ENCODE measurements at regions not wholly inside any gene's neighbourhood (a gene's known extent, or its start where the extent isn't known, plus 50 kb on each side); places are given as distances from the start of the nearest gene placed in this dataset.

- DNase-seq: no peak
- intact Hi-C loops (cut with DNase I): no loop called here
- no peak for ATAC-seq (ENCODE audit: poor library complexity)
Measured at GRCh38 chr6:18584372-18584771, 197.2 kb downstream of the RNF144B start.

DNA sequence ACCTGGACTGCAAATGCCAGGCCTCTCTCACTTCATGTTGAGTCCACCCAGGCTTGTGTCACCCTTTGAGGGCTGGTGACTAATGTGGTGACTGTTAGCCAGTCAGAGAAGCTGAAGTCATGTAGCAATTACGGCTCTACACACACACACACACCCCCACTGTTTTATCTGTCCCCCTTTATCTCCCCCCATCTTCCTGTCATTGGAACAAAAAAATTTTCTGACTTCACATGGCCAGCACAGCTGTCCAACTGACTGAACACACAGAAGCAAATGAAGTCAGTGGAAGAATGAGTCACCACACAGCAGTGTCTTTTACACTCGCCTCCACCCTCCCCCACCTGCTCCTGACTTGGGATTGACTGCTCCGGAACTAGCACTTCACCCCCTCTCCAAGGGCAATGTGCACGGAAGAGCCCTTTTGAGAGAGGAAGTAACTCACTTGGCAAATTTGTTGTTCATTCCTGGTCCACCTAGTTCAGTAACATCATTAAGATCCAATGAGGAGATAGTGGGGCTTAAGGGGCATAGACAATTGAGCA is 198.0 kb downstream of the RNF144B start:
- intact Hi-C loops (cut with DNase I): no loop called here
- ATAC-seq (ENCODE audit: poor library complexity): no peak

DNA sequence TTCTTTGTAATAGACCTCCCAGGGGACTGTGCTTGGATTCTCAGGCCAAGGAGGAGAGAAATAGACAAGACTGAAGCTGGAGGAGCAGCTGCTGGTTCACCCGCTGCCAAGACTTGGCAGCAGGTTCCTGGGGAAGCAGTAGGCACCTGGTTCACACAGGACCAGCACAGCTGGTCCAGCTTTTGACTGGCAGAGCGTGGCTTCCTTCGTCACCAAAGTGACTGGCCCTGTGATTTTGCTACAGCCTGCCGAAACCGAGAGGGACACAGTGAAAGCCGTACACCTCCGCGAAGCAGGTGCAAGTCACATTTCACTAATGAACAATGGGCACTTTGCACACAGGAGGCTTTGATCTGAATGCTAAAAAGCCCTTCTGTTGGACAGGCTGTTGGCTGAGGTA is 199.0 kb downstream of the RNF144B start:
- DNase-seq (no peak), ATAC-seq (ENCODE audit: poor library complexity) (no peak)
- intact Hi-C loops (cut with DNase I): no loop called here

More for the DNA sequence above, 198.0 kb downstream of the RNF144B start:
- DNase-seq: no peak

GRCh38 chr6:18595774-18596530 is 208.8 kb downstream of the RNF144B start:
- ATAC-seq (ENCODE audit: poor library complexity) (peak; percentile 89), DNase-seq (no peak)
- intact Hi-C loops (cut with DNase I): loop anchor here (10.0 kb wide), 1 partner anchor 1459 kb away; no protein-coding TSS in a partner anchor

DNA sequence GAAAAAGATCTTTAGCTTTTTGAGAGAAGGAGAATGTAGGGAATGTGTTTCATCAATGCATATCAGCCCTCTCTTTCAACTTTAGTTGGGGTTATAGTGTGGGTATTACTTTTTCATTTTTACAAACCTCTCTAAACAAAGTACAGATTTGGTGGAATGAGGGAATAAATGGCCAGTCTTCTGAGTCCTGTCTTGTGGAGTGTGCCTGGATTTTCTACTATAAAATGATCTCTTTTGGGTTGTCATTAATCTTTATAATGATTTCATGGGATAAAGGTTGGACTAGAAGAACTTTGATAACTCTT is 209.3 kb downstream of the RNF144B start:
- no peak for ATAC-seq (ENCODE audit: poor library complexity)
- intact Hi-C loops (cut with DNase I): loop anchor here (10.0 kb wide), 1 partner anchor 1458 kb away; no protein-coding TSS in a partner anchor
- DNase-seq: no peak

DNA sequence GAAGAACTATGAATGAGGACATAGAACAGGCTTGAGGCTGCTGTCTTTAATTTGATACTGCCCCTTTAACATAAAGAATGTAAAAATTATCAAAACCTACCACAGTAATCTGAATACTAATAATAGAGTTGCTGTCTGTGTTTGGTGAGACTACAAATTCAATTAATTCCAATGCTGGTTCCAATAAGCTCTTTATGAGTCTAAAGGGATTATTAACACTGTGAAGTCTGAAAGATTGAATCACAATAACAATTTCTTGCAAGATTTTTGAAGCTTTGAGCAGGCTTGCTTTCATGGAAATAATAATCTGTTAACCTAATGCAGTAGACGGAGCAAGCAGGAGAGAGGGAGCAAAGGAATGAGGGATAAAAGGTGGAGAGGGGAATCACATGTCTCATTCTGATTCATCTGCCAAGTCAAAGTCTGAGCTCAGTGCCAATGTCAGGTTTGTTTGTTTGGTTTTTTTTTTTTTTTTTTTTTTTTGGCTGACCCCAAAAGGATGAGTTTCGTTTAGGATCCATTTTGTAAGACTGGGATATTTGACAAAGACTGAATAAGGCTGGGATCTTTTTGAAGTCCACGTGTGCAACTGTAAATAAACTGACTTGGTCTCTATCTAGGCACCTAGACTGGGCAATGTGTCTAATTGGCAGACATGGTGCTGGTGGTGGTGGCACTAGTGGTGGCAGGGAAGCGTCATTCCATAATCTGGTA is 211.6 kb downstream of the RNF144B start:
- ATAC-seq (ENCODE audit: poor library complexity) (no peak), DNase-seq (no peak)
- intact Hi-C loops (cut with DNase I): loop anchor here (10.0 kb wide), 1 partner anchor 1456 kb away; no protein-coding TSS in a partner anchor

DNA sequence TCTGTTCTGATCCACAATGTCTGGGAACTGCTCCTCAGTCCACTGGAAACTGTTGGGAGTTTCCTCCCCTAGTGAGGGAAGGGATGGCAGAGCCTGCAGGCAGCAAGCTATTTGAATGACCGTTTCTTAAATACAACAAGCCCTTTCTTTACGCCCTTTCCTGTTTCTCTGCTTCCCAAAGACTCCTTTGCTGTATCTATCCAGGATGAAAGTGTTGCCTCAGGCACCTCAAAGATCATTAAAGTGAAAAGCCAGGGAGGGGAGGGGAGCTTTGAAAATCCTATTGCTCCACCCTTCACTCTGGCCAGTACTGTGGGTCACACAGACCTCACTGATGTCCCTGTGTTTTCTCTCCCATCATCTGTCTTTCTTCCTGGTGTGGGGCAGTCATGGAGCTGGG is 213.1 kb downstream of the RNF144B start:
- ATAC-seq (ENCODE audit: poor library complexity) (no peak), DNase-seq (no peak)
- intact Hi-C loops (cut with DNase I): no loop called here

DNA sequence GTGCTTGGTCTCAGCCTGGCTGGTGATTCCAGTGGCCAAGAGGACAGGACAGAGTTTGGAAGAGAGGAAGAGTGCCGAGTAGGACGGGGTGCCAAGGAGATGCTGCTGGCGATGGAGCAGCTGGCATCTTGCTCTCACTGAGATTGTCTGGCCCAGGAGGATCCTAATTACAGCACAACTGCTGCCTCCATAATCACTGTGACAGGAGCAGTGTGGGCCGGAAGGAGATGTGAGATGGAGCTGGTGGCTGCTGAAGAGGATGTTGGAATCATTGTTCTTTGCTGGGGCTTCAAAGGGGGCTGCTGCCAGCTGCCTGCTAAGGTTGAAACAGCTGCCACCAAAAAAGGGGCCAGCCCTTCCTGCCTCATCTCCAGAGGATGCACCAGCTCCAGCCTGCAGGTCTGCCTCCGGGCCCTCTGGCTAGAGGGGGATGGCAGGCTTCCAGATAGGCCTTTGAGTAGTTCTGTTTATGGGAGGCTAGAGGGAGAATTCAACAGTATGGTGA is 214.4 kb downstream of the RNF144B start:
- intact Hi-C loops (cut with DNase I): no loop called here
- no peak for ATAC-seq (ENCODE audit: poor library complexity)
- DNase-seq: no peak

- no peak for ATAC-seq (ENCODE audit: poor library complexity)
- no peak for DNase-seq
- intact Hi-C loops (cut with DNase I): no loop called here
Measured at GRCh38 chr6:18602931-18603330, 215.8 kb downstream of the RNF144B start.

DNA sequence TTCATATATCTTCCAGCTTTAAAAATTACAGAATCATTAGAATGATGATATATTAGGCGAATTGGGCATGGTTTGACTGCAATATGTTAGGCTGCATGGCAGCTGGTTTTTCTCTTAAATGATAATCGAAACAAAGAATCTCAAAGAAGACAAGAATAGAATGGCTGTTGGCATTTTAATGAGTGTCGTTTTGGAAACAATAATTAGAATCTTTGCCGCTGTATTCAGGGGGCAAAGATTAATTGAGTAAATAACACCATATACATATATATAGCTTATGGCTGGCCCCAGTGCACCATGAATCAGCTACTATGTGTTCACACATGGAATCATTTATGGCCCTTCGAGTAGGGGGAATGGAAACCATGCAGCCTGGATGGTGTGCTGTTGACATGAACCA is 216.2 kb downstream of the RNF144B start:
- ATAC-seq (ENCODE audit: poor library complexity) (no peak), DNase-seq (no peak)
- intact Hi-C loops (cut with DNase I): no loop called here

DNA sequence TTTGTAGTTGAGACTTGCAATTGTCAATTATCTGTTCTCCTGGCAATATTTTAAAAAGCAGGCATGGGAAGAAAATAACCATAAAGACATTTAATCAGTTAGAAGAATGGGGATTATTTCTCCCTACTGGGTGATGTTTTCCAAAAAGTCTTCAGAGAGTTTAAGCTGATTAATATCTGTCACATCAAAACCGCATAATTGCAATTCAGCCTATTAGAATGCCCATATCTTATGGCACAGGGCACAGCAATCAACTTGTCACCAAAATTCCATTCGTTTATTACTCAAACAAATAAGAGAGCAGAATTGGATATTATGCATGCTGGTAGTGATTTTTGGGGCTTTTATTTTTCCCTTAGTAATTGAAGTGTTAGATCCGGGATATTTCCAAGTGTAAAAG is 218.7 kb downstream of the RNF144B start:
- intact Hi-C loops (cut with DNase I): no loop called here
- ATAC-seq (ENCODE audit: poor library complexity): no peak
- no peak for DNase-seq

- DNase-seq: no peak
- ATAC-seq (ENCODE audit: poor library complexity): no peak
- intact Hi-C loops (cut with DNase I): no loop called here
Measured at GRCh38 chr6:18609715-18610114, 222.6 kb downstream of the RNF144B start.

GRCh38 chr6:18613319-18613925 is 226.3 kb downstream of the RNF144B start:
- intact Hi-C loops (cut with DNase I): no loop called here

GRCh38 chr6:18629571-18629970 is 242.4 kb downstream of the RNF144B start:
- ATAC-seq (ENCODE audit: poor library complexity): no peak

More at GRCh38 chr6:18613319-18613925, 226.3 kb downstream of the RNF144B start:
- ATAC-seq (ENCODE audit: poor library complexity) (no peak), DNase-seq (no peak)

DNA sequence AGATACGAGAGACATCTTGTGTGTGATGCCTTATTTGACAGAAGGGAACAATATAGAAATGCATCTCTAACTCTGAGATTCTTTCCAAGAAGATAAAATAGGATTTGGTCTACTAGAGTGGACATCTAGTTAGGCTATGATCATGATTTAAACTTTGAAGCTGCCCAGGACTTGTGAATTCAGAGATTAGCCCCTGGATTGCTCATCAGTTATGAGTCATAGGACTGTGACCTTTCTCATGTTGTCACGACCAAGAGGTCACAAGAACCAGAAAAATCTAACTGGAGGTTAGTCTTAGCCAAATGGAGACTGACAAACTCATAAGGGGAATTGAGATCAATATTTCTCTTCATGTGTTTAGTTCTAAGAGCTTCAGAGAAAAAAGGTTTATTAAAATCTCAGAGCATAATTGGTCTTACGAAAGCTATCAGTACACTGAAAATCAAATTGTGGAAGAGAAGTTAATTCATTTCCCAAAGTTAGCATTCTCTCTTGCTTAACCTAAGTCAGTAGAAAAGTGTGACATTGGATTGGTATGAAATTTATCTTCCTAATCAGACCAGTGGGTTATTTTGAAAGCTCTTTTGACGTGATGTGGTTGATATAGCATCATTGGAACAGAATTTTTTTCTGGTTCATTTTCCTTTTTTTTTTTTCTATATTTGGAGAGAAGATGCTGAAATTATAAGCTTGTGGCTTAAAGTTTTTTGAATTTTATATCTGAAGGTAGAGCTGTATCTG is 245.7 kb downstream of the RNF144B start:
- intact Hi-C loops (cut with DNase I): no loop called here
- DNase-seq: no peak
- ATAC-seq (ENCODE audit: poor library complexity): no peak

More at GRCh38 chr6:18629571-18629970, 242.4 kb downstream of the RNF144B start:
- DNase-seq: no peak
- intact Hi-C loops (cut with DNase I): no loop called here

DNA sequence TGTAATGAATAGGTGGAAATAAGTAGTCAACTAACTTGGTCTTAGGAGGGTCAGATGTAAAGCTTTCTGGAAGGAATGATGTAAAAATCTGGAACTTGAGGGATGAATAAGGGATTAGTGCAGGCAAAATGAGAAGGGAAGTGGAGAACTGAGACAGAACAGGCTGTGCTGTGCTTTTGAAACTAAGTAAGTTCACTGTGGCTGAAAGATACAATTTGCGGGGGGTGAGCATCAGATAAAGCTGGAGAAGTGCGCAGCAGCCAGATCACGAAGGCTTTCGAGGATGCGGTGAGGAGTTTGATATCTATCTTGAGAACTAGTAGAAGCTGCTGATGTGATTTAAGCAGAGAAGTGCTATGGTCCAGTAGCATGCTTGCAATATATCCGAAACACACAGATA is 247.8 kb downstream of the RNF144B start:
- DNase-seq (no peak), ATAC-seq (ENCODE audit: poor library complexity) (no peak)
- intact Hi-C loops (cut with DNase I): no loop called here

GRCh38 chr6:18640134-18640533 is 253.0 kb downstream of the RNF144B start:
- intact Hi-C loops (cut with DNase I): no loop called here
- ATAC-seq (ENCODE audit: poor library complexity) (no peak), DNase-seq (no peak)

DNA sequence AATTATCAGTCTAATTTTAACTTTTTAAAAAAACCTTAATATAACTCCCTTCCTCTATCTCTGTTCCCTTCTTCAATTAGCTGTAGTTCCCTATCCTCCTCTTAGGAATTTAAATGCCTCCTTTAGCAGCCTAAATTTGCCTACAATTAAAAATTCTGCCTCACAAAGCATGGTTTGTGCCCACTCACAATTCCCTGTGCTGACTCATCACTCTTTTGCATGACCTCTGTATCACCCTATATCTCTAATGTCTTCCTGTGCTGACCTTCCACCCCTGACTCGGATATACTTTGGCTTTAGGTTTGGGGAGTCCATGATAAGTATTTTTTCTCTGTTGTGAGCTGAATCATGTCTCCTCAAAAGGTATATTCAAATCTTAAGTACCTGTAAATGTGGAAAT is 253.6 kb downstream of the RNF144B start:
- intact Hi-C loops (cut with DNase I): no loop called here
- ATAC-seq (ENCODE audit: poor library complexity) (no peak), DNase-seq (no peak)

GRCh38 chr6:18654821-18655220 is 267.7 kb downstream of the RNF144B start:
- intact Hi-C loops (cut with DNase I): no loop called here
- ATAC-seq (ENCODE audit: poor library complexity): no peak
- no peak for DNase-seq
